K562 (cell line): ENCODE measurements at regions not wholly inside any gene's neighbourhood (a gene's known extent, or its start where the extent isn't known, plus 50 kb on each side); places are given as distances from the start of the nearest gene placed in this dataset.
A peak's percentile ranks its signal among the peaks of the same experiment; 100 is the strongest.
"Not testable (repeated sequence)": the region's sequence is repeated elsewhere in the genome, so short reads cannot be mapped to it uniquely, and the experiment has no call there.

Experiments used
- ATAC-seq: fragments of 200-7000 bp; cut with Tn5 transposase; 3 replicates; pipeline ENCODE4 v1.9.1; 2020; ENCODE audit warnings: moderate library complexity
- BruUV-seq: library from RNA; stranded (reverse); fragments of 400-500 nt; replicated peaks from 2 replicates; lab custom pipeline; 2021; lab: Mats Ljungman, UMichigan
- CTCF ChIA-PET: fragments of 300-600 bp; formaldehyde crosslinking; extraction: SDS; loops from one replicate; lab custom pipeline; 2021; ENCODE audit warnings: low intra/inter-chr PET ratio; lab: Yijun Ruan, JAX
- POLR2A ChIA-PET: fragments of 300-600, 350-650 bp; sonication (Branson Sonifier 250); formaldehyde crosslinking; extraction: SDS; loops from one replicate; lab custom pipeline; 2021; ENCODE audit warnings: antibody characterized with exemption, inconsistent platforms; lab: Yijun Ruan, JAX
- DNase-seq, 4 experiments: peaks; one replicate each; pipeline versions ENCODE4 v3.0.0 to v3.0.0-alpha.2; 2011 to 2018; ENCODE audit warnings: low spot score in 3 of 4, mixed read lengths in 3 of 4; ENCODE audit errors: extremely low read depth in 1 of 4
- FAIRE-seq: peaks from 2 replicates; lab custom pipeline; 2011; peaks lifted over from hg19 to GRCh38; lab: Jason Lieb, UNC
- H2AFZ ChIP-seq: 2 replicates; pipeline ENCODE4 v1.6.0; 2011; ENCODE audit warnings: low read depth, low read length, control low read depth, inconsistent platforms
- H3K27ac ChIP-seq: fragments of 200-600 bp; 3 replicates; pipeline ENCODE4 v1.8.0; 2011; ENCODE audit warnings: low read depth, mild to moderate bottlenecking, control low read depth, inconsistent platforms, low read length, moderate library complexity, mixed read lengths; ENCODE audit errors: extremely low read depth
- H3K27me3 ChIP-seq, 2 experiments: fragments of 300-600 bp in 1 of 2; 2 replicates in 1 of 2; 3 replicates in 1 of 2; pipeline versions ENCODE4 v1.6.0 to v1.8.0; 2011; ENCODE audit warnings: inconsistent platforms in 2 of 2, low read length in 2 of 2, mild to moderate bottlenecking in 1 of 2, mixed read lengths in 1 of 2, moderate library complexity in 1 of 2; ENCODE audit not compliant: control insufficient read depth in 2 of 2, insufficient read depth in 2 of 2
- H3K36me3 ChIP-seq: fragments of 300-600 bp; 3 replicates; pipeline ENCODE4 v1.8.0; 2011; ENCODE audit warnings: mild to moderate bottlenecking, low read length, inconsistent platforms; ENCODE audit not compliant: control insufficient read depth, insufficient read depth
- H3K4me1 ChIP-seq, 2 experiments: fragments of 200-600 bp in 1 of 2; replicated peaks in 1 of 2; 2 replicates in 1 of 2; 3 replicates in 1 of 2; pipeline versions ENCODE4 v1.5.1 to v1.8.0; 2011; ENCODE audit warnings: inconsistent platforms in 2 of 2, low read length in 2 of 2, mild to moderate bottlenecking in 1 of 2, mixed read lengths in 1 of 2, moderate library complexity in 1 of 2; ENCODE audit not compliant: control insufficient read depth in 2 of 2, insufficient read depth in 2 of 2
- H3K4me2 ChIP-seq: 2 replicates; pipeline ENCODE4 v1.6.1; 2011; ENCODE audit warnings: low read length, control low read depth, inconsistent platforms, mixed read lengths; ENCODE audit not compliant: insufficient read depth
- H3K4me3 ChIP-seq: fragments of 200-600 bp; sonication (generic), shearing (Covaris generic); 2 replicates; pipeline ENCODE4 v1.5.1; 2016; ENCODE audit warnings: control low read depth, inconsistent platforms
- H3K79me2 ChIP-seq: fragments of 200-600 bp; 3 replicates; pipeline ENCODE4 v1.8.0; 2011; ENCODE audit warnings: low read length, inconsistent platforms; ENCODE audit not compliant: control insufficient read depth, insufficient read depth
- H3K9ac ChIP-seq, 2 experiments: 2 replicates each; pipeline versions ENCODE4 v1.6.0 to v1.6.1; 2011; ENCODE audit warnings: low read depth in 2 of 2, low read length in 2 of 2, control low read depth in 1 of 2, inconsistent platforms in 1 of 2, mild to moderate bottlenecking in 1 of 2, mixed read lengths in 1 of 2; ENCODE audit not compliant: insufficient read depth in 1 of 2
- H3K9me1 ChIP-seq: one replicate; pipeline ENCODE4 v1.6.0; 2011; ENCODE audit warnings: inconsistent platforms, mild to moderate bottlenecking, low read length, moderate library complexity; ENCODE audit not compliant: control insufficient read depth, insufficient read depth
- H3K9me3 ChIP-seq: replicated peaks from 2 replicates; pipeline ENCODE4 v1.5.1; 2011; ENCODE audit warnings: low read depth, low read length, inconsistent platforms; ENCODE audit not compliant: control insufficient read depth, insufficient read depth
- H4K20me1 ChIP-seq: replicated peaks from 2 replicates; pipeline ENCODE4 v1.6.1; 2011; ENCODE audit warnings: low read length, inconsistent platforms, mixed read lengths; ENCODE audit not compliant: control insufficient read depth, insufficient read depth
- FOXP1 ChIP-seq: sonication (generic); formaldehyde crosslinking; IDR thresholded peaks from 2 replicates; pipeline ENCODE4 v1.8.0; 2022; ENCODE audit warnings: mild to moderate bottlenecking, missing genetic modification reagents
- KAT7 ChIP-seq: sonication (generic); formaldehyde crosslinking; IDR thresholded peaks from 2 replicates; pipeline ENCODE4 v1.8.0; 2022; ENCODE audit warnings: missing genetic modification reagents, mild to moderate bottlenecking, borderline replicate concordance
- MEIS2 ChIP-seq: fragments of 450-650 bp; IDR thresholded peaks from 2 replicates; pipeline ENCODE4 v1.6.1; 2014; ENCODE audit warnings: mild to moderate bottlenecking; ENCODE audit not compliant: partially characterized antibody
- YY1 ChIP-seq, 3 experiments: IDR thresholded peaks; 2 replicates each; pipeline ENCODE4 v1.6.1; 2011; ENCODE audit warnings: low read length in 2 of 3, mild to moderate bottlenecking in 2 of 3, moderate library complexity in 2 of 3, borderline replicate concordance in 1 of 3, control low read depth in 1 of 3, low read depth in 1 of 3; ENCODE audit not compliant: insufficient read depth in 3 of 3, insufficient replicate concordance in 2 of 3, control insufficient read depth in 1 of 3, insufficient read length in 1 of 3; ENCODE audit errors: extremely low read depth in 1 of 3
- ZNF445 ChIP-seq: fragments of 250-450 bp; sonication (Bioruptor Pico); IDR thresholded peaks from 2 replicates; pipeline ENCODE4 v1.4.0; 2020; ENCODE audit warnings: low read depth, mild to moderate bottlenecking, moderate library complexity
- WGBS: fragments of 100-300 bp; shearing (Covaris generic); methylation state at CpG from one replicate; pipeline ENCODE4 v1.1.6; 2016; ENCODE audit warnings: low coverage, mixed read lengths; ENCODE audit not compliant: insufficient coverage; ENCODE audit errors: missing lambda C conversion rate; 5-methylcytosine and 5-hydroxymethylcytosine counted together
- in situ Hi-C: fragments of 300-500 bp; cut with MboI; formaldehyde crosslinking; loops from 4 replicates; pipeline ENCODE4 v1.15.0; 2018; ENCODE audit warnings: inconsistent platforms, mixed read lengths
- intact Hi-C: fragments of 100-400 bp; cut with micrococcal nuclease; formaldehyde crosslinking; loops from 2 replicates; pipeline ENCODE4 v1.14.2; 2022
- TF ChIP-seq, protein P1 (sequence below): fragments of 250-450 bp; sonication (Bioruptor Pico); IDR thresholded peaks from 2 replicates; pipeline ENCODE4 v1.8.0; 2021; ENCODE audit warnings: mild to moderate bottlenecking, moderate library complexity

DNA sequence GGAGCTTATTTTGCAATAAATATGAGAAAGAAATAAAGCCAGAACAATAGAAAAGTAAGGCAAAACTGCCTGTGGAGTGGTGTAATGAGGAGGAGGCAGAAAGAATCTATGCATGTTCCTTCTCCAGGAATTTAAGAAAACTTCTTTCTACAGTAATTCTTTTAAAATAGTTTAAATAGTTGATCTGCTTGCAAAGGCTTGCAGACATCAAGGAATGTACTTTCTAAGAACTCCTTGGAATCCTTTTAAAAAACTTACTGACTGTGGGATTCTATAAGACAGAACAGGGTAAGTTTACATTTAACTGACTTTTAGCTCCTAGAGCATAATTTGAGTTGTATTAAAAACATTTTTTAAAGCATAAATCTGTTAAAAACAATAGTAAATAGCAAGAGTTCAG lies 63.2 kb upstream of the ALB start (continued):
- TF ChIP-seq YY1 (IDR thresholded peaks at IDR 0.05; ENCODE audit: borderline replicate concordance in 1 of 3, control insufficient read depth in 1 of 3, extremely low read depth in 1 of 3, insufficient read depth in 3 of 3, insufficient read length in 1 of 3, insufficient replicate concordance in 2 of 3, low read depth in 1 of 3, low read length in 2 of 3), result no peak

DNA sequence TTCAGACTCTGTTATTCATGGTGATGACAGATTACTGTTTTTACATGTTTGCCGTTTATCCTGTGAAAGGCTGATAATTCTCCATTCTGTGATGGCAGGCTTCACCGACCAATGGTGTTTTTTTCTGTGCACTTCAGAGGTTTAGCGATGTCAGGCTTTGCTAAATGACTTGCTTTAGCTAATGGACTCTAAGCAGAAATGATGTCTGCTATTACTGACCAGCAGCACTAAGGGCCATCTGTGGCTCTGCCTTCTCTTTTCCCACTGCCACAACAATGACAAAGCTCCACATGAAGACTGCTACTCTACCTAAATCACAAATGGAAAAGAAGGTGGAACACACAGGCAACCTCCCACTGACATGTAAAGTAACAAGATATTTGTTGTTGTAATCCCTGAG lies 68.4 kb upstream of the ALB start:
- CTCF ChIA-PET, result no interaction called here
- FAIRE-seq, result peak; percentile 69

DNA sequence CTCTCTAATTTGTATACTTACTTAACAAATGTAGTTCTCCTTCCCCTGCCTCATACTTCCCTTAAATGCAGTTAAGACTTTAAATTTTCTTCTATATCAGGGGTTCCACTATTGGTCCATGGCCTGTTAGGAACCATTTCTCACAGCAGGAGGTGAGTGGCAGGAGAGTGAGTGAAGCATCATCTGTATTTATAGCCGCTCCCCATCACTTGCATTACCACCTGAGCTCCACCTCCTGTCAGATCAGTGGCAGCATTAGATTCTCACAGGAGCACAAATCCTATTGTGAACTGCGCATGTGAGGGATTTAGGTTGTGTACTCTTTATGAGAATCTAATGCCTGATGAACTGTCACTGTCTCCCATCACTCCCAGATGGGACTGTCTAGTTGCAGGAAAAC lies 72.1 kb upstream of the ALB start:
- H3K4me2 ChIP-seq, in situ Hi-C loops, H3K4me3 ChIP-seq, H4K20me1 ChIP-seq, DNase-seq, BruUV-seq, intact Hi-C loops, FAIRE-seq, ATAC-seq, H3K79me2 ChIP-seq, H3K4me1 ChIP-seq, CTCF ChIA-PET, H3K9ac ChIP-seq, H3K9me1 ChIP-seq, H2AFZ ChIP-seq, H3K36me3 ChIP-seq, H3K27me3 ChIP-seq, H3K27ac ChIP-seq, H3K9me3 ChIP-seq, POLR2A ChIA-PET: not testable (repeated sequence)
- WGBS, result 57% methylated on average over 2 of the region's 2 CpGs

More for the DNA sequence above, 68.4 kb upstream of the ALB start:
- no TSS peak for BruUV-seq
- H3K9me3 ChIP-seq, result no peaks in the 10 kb centered on the region
- TF ChIP-seq MEIS2, result peak; percentile 5
- no peak for TF ChIP-seq ZNF445 (CRISPR knock-in tag)
- no peak for TF ChIP-seq KAT7
- TF ChIP-seq FOXP1 (CRISPR knock-in tag), result no peak
- TF ChIP-seq, protein P1, sequence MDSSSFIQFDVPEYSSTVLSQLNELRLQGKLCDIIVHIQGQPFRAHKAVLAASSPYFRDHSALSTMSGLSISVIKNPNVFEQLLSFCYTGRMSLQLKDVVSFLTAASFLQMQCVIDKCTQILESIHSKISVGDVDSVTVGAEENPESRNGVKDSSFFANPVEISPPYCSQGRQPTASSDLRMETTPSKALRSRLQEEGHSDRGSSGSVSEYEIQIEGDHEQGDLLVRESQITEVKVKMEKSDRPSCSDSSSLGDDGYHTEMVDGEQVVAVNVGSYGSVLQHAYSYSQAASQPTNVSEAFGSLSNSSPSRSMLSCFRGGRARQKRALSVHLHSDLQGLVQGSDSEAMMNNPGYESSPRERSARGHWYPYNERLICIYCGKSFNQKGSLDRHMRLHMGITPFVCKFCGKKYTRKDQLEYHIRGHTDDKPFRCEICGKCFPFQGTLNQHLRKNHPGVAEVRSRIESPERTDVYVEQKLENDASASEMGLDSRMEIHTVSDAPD (CRISPR knock-in tag), result no peak
- TF ChIP-seq, all 486 proteins: peak for 1
- intact Hi-C loops, result no loop called here
- no peak overlapping the region for H3K27ac ChIP-seq
- DNase-seq, result no peak
- H3K4me1 ChIP-seq, result no peaks in the 10 kb centered on the region
- no peaks in the 10 kb centered on the region for H4K20me1 ChIP-seq
- POLR2A ChIA-PET, result no interaction called here
- H3K9ac ChIP-seq, result no peak overlapping the region
- no peak for ATAC-seq
- H3K27me3 ChIP-seq, result no peaks in the 10 kb centered on the region
- H3K9me1 ChIP-seq, result no peaks in the 10 kb centered on the region
- H2AFZ ChIP-seq, result no peak overlapping the region
- WGBS, result 16% methylated on average over 3 of the region's 3 CpGs
- no peaks in the 10 kb centered on the region for H3K79me2 ChIP-seq
- no peak overlapping the region for H3K4me2 ChIP-seq
- in situ Hi-C loops, result no loop called here
- H3K4me3 ChIP-seq, result no peak overlapping the region
- H3K36me3 ChIP-seq, result no peaks in the 10 kb centered on the region
